T-helper 2 cell treated with Interferon-gamma antibody and Interleukin-4, amounts not matched to agents 100 ng/mL and 5 ng/mL, for 36 hours (primary cell): ENCODE measurements at regions not wholly inside any gene's neighbourhood (a gene's known extent, or its start where the extent isn't known, plus 50 kb on each side); places are given as distances from the start of the nearest gene placed in this dataset.

Source experiments
- intact Hi-C: fragments of 100-400 bp; cut with micrococcal nuclease; formaldehyde crosslinking; loops from one replicate; pipeline ENCODE4 v1.15.1; 2023

GRCh38 chr14:22493753-22494152 lies 95.3 kb downstream of the DAD1 start:
- intact Hi-C loops, result loop anchor here (2.0 to 10.0 kb wide), 2 partner anchors 17 to 629 kb away; no protein-coding TSS in a partner anchor

DNA sequence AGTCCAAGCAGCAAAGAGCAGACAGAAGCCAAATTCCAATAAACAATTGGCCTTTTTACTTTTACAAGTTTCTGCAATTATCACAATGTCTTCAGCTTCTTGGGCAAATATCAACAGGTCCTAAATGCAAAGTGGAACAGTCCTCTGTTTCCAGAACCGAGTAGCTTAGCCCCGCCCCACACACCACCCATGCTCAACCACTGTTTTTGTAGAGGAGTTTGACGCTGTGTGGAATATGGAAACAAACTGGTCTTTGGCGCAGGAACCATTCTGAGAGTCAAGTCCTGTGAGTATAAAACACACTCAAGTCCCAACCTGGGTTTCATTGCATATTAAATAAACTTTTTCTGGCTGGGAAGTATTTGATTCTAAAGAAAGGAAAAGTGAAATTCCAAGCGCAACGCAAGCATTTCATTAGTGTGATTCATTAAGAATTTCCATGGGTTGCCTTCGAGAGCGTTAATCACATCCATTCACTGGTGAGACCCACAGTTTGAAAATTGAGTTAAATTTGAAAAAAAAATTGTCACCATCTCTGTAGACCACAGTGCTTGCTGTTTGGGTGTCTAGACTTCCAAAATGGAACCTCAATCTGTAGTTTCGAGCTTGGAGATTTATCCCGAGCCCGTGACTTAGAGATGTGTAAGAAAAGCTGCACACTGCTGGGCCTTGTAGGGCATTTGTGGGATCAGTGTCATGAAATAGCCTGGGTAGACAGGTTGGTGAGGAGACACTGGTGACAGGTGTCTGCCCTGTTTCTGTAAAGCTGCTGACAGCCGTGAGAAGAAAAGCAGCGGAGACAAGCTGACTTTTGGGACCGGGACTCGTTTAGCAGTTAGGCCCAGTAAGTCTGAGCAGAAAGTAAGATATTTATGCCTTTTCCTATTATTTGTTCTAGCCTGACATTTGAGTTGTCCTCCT lies 96.1 kb downstream of the DAD1 start:
- intact Hi-C loops, result loop anchor here (2.0 to 10.0 kb wide), 2 partner anchors 18 to 628 kb away; no protein-coding TSS in a partner anchor

GRCh38 chr14:22491683-22492621 lies 97.1 kb downstream of the DAD1 start:
- intact Hi-C loops, result loop anchor here (2.0 to 10.0 kb wide), 2 partner anchors 19 to 627 kb away; no protein-coding TSS in a partner anchor

GRCh38 chr14:22491053-22491452 lies 98.0 kb downstream of the DAD1 start:
- intact Hi-C loops, result loop anchor here (10.0 kb wide), 1 partner anchor 626 kb away; no protein-coding TSS in a partner anchor

GRCh38 chr14:22489957-22490950 lies 98.8 kb downstream of the DAD1 start:
- intact Hi-C loops, result loop anchor here (5.0 to 10.0 kb wide), 3 partner anchors 168 to 625 kb away; no protein-coding TSS in a partner anchor

- intact Hi-C loops, result loop anchor here (5.0 kb wide), 2 partner anchors 167 to 327 kb away; no protein-coding TSS in a partner anchor
These were observed 99.8 kb downstream of the DAD1 start for GRCh38 chr14:22489244-22489545.

DNA sequence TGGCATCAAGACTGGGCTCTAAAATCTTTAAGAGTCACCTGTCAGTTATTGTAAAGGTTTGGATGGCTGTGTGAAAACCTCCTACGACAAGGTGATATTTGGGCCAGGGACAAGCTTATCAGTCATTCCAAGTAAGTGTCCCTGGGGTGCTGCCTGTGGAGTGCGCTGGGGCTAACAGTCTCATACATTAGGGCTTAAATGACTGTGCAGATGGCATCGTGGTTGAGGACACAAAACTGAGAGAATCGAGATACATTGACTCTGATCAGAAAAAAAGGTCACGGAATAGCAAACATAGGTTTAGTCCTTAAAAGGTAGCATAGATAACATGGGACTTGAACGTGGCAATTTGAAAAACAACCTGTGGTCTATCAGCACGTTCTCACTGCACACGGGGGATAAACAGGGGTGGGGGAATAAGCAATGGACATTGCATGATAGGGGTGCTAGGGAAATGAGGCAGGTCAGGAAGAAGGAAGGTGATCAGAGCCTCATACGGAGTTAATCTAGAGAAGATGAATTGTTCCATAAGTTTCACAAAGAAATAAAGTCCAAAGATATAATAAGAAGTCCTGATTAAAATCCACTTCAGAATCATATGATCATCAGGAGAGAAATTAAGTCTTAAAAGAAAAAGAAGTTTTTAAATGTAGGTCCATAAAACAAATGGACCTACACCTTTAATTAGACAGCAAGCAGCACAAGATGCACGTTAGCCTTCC lies 100.3 kb downstream of the DAD1 start:
- intact Hi-C loops, result loop anchor here (5.0 kb wide), 2 partner anchors 166 to 326 kb away; no protein-coding TSS in a partner anchor

GRCh38 chr14:22487941-22488340 lies 101.1 kb downstream of the DAD1 start:
- intact Hi-C loops, result loop anchor here (5.0 kb wide), 2 partner anchors 166 to 326 kb away; no protein-coding TSS in a partner anchor

GRCh38 chr14:22487401-22487800 lies 101.6 kb downstream of the DAD1 start:
- intact Hi-C loops, result loop anchor here (5.0 kb wide), 2 partner anchors 165 to 325 kb away; no protein-coding TSS in a partner anchor

DNA sequence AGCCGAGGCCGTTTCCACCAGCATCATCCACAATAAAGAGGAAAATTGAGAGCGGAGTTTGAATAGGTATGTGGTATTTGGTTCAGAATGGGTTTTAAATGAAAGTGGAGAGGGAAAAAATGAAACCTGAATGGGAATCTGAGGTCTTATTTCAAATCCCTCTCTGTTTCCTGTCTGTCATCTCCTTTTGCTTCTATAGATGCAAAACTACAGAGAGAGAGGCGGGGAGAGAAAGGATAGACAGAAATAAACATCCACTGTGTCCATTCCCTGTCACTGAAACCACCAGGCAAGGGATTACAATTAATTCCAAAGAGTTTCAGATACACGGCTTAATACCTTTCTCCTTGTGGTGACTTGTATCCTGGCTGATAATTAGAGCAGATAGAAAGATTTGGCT lies 102.3 kb downstream of the DAD1 start:
- intact Hi-C loops, result loop anchor here (5.0 kb wide), 2 partner anchors 164 to 324 kb away; no protein-coding TSS in a partner anchor

GRCh38 chr14:22485649-22486048 lies 103.4 kb downstream of the DAD1 start:
- intact Hi-C loops, result loop anchor here (5.0 kb wide), 2 partner anchors 163 to 323 kb away; no protein-coding TSS in a partner anchor

GRCh38 chr14:22485178-22485577 lies 103.8 kb downstream of the DAD1 start:
- intact Hi-C loops, result loop anchor here (5.0 kb wide), 2 partner anchors 163 to 323 kb away; no protein-coding TSS in a partner anchor

- intact Hi-C loops, result loop anchor here (5.0 kb wide), 2 partner anchors 162 to 322 kb away; no protein-coding TSS in a partner anchor
These were observed 104.4 kb downstream of the DAD1 start for GRCh38 chr14:22484632-22485031.

GRCh38 chr14:22483863-22484593 lies 105.0 kb downstream of the DAD1 start:
- intact Hi-C loops, result no loop called here

- intact Hi-C loops, result no loop called here
These were observed 106.1 kb downstream of the DAD1 start for GRCh38 chr14:22482782-22483553.

DNA sequence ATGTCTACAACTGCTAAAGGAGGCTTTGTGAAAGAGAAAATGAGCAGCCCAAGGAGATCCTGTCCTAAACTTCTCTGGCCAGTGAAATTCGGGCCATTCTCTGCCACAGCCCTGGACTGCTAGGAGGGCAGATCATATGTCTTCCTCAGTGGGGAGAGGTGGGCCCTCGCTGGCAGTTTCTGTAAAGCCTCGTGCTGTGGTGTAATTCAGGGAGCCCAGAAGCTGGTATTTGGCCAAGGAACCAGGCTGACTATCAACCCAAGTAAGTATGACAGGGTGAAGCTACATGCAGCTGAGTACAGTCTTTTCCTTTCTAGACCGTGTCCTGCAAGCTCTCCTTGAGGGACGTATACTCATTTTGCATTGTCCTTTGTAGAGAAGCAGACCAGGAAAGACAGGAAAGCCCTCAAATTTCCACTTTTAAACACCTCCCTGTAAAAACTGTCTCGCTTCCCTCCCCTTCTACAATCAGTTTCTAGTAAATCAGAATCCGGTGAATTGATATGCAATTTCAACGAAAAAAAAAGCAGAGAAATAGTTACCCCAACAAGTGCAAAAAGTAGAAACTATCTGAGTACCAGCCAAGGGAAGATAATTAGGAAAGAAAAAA lies 106.8 kb downstream of the DAD1 start:
- intact Hi-C loops, result no loop called here

DNA sequence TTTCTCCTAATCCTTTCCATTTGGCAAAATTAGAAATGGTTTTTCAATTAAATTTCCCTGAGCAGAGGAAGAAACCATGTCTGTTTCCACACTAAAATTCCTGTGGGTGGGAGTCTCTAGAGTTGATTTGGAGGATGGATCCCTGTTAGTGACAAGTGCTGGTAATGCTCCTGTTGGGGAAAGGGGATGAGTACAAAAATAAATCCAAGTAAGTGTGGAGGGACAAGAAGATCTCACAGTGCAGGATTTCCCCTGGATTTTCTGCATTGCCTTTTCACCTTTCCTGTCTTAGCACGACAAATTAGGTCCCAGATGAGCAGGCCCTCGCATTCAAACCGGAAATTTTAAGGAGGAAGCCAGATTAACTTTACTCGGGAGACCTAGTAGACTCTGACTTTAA lies 107.5 kb downstream of the DAD1 start:
- intact Hi-C loops, result no loop called here
